Upper lobe of left lung (tissue), 6 donors: ENCODE measurements at regions not wholly inside any gene's neighbourhood (a gene's known extent, or its start where the extent isn't known, plus 50 kb on each side); places are given as distances from the start of the nearest gene placed in this dataset.
"Not testable (repeated sequence)": the region's sequence is repeated elsewhere in the genome, so short reads cannot be mapped to it uniquely, and the experiment has no call there.

Experiments used
- ATAC-seq, 2 donors: fragments of 200-7000 bp; cut with Tn5 transposase; one replicate each; pipeline ENCODE4 v1.9.1; 2022; ENCODE audit warnings: mild to moderate bottlenecking in 2 of 2, moderate library complexity in 2 of 2; ENCODE audit not compliant: low FRiP score in 2 of 2
- DNase-seq, 2 donors: peaks; one replicate each; pipeline ENCODE4 v3.0.0-alpha.2; 2019 to 2020
- H3K27ac ChIP-seq, 4 donors: fragments of 200-600 bp; sonication (generic); one replicate each; pipeline ENCODE4 v1.5.1; 2016 to 2019
- H3K27me3 ChIP-seq, 4 donors: fragments of 200-600 bp; sonication (generic); one replicate each; pipeline ENCODE4 v1.5.1; 2017 to 2019
- H3K36me3 ChIP-seq, 4 donors: fragments of 200-600 bp; sonication (generic); one replicate each; pipeline ENCODE4 v1.5.1; 2016 to 2019
- H3K4me1 ChIP-seq, 4 donors: fragments of 200-600 bp; sonication (generic); one replicate each; pipeline ENCODE4 v1.5.1; 2018 to 2019
- H3K4me3 ChIP-seq, 4 donors: fragments of 200-600 bp; sonication (generic); one replicate each; pipeline ENCODE4 v1.5.1; 2017 to 2019; ENCODE audit warnings: mild to moderate bottlenecking in 2 of 4, moderate library complexity in 1 of 4
- H3K9me3 ChIP-seq, 4 donors: fragments of 200-600 bp; sonication (generic); one replicate each; pipeline ENCODE4 v1.5.1; 2018 to 2019
- CTCF ChIP-seq, 6 experiments: fragments of 450-650 bp in 4 of 6; fragments of 200-600 bp in 2 of 6; sonication (generic) in 2 of 6; IDR thresholded peaks; one replicate each; pipeline ENCODE4 v1.5.1; 2016 to 2019; ENCODE audit warnings: antibody characterized with exemption in 6 of 6
- EP300 ChIP-seq, 4 donors: sonication (generic); formaldehyde crosslinking; IDR thresholded peaks; one replicate each; pipeline ENCODE4 v1.5.1; 2017; ENCODE audit warnings: antibody characterized with exemption in 4 of 4, control low read depth in 2 of 4
- POLR2A ChIP-seq, 4 donors: fragments of 450-650 bp; IDR thresholded peaks; one replicate each; pipeline ENCODE4 v1.5.1; 2016 to 2017; ENCODE audit warnings: antibody characterized with exemption in 4 of 4, mild to moderate bottlenecking in 2 of 4
- POLR2AphosphoS5 ChIP-seq, 2 donors: sonication (generic); formaldehyde crosslinking; IDR thresholded peaks; one replicate each; pipeline ENCODE4 v1.5.1; 2017; ENCODE audit warnings: antibody characterized with exemption in 2 of 2
- WGBS, 2 donors: methylation state at CpG; one replicate each; pipeline ENCODE4 v1.1.5; 2017 to 2018; 5-methylcytosine and 5-hydroxymethylcytosine counted together
- donor health status: DM: no; HTN: no; CAD: no; lungs with moderate emphysema.
- donor health status: DM: no; HTN: yes; CAD: no; lungs with severe emphysema.

GRCh38 chr6:97969065-97969464 lies 686.0 kb upstream of the MMS22L start:
- no peak overlapping the region for H3K4me3 ChIP-seq
- no peaks in the 10 kb centered on the region for H3K4me1 ChIP-seq
- DNase-seq (no peak), ATAC-seq (no peak)
- H3K36me3 ChIP-seq, result no peaks in the 10 kb centered on the region
- no peak for TF ChIP-seq EP300 (IDR thresholded peaks at IDR 0.05)
- no peak for TF ChIP-seq POLR2AphosphoS5 (IDR thresholded peaks at IDR 0.05)
- H3K9me3 ChIP-seq, result no peaks in the 10 kb centered on the region
- H3K27ac ChIP-seq, result no peak overlapping the region
- whole genome bisulfite sequencing, 2 donors, result 69 to 71% methylated on average over 1 of the region's 1 CpG
- H3K27me3 ChIP-seq, result no peaks in the 10 kb centered on the region

- no peaks in the 10 kb centered on the region for H3K9me3 ChIP-seq
- no peak overlapping the region for H3K27ac ChIP-seq
- ATAC-seq (no peak), DNase-seq (no peak)
- TF ChIP-seq POLR2AphosphoS5 (IDR thresholded peaks at IDR 0.05) (no peak), POLR2A (IDR thresholded peaks at IDR 0.05) (no peak), EP300 (IDR thresholded peaks at IDR 0.05) (no peak), CTCF (IDR thresholded peaks at IDR 0.05) (no peak)
- H3K4me1 ChIP-seq, result no peaks in the 10 kb centered on the region
- 40 to 45% methylated on average over 2 of the region's 2 CpGs for WGBS, 2 donors
- no peaks in the 10 kb centered on the region for H3K27me3 ChIP-seq
- no peaks in the 10 kb centered on the region for H3K36me3 ChIP-seq
- H3K4me3 ChIP-seq, result no peak overlapping the region
Measured at GRCh38 chr6:97977084-97977483, 694.1 kb upstream of the MMS22L start.

- peak in 1 of 2 donors; percentile 17 for DNase-seq
- 83 to 90% methylated on average over 15 of the region's 15 CpGs for WGBS, 2 donors
- Histone ChIP-seq H3K4me1 (no peaks in the 10 kb centered on the region), H3K36me3 (no peaks in the 10 kb centered on the region), H3K9me3 (no peaks in the 10 kb centered on the region), H3K27ac (no peak overlapping the region), H3K4me3 (no peak overlapping the region), H3K27me3 (no peaks in the 10 kb centered on the region)
- ATAC-seq, result no peak
- TF ChIP-seq CTCF (IDR thresholded peaks at IDR 0.05) (no peak), EP300 (IDR thresholded peaks at IDR 0.05) (no peak), POLR2A (IDR thresholded peaks at IDR 0.05) (no peak), POLR2AphosphoS5 (IDR thresholded peaks at IDR 0.05) (no peak)
Measured at GRCh38 chr6:97978855-97979271, 695.8 kb upstream of the MMS22L start.

- not testable (repeated sequence) for DNase-seq
- 93 to 98% methylated on average over 15 to 16 of the region's 16 CpGs for WGBS, 2 donors
Measured at GRCh38 chr6:97979285-97979684, 696.3 kb upstream of the MMS22L start.

GRCh38 chr6:97989451-97989850 lies 706.4 kb upstream of the MMS22L start:
- Histone ChIP-seq H3K27ac (no peak overlapping the region), H3K4me3 (no peak overlapping the region), H3K27me3 (no peaks in the 10 kb centered on the region), H3K9me3 (no peaks in the 10 kb centered on the region), H3K4me1 (no peaks in the 10 kb centered on the region), H3K36me3 (no peaks in the 10 kb centered on the region)
- TF ChIP-seq POLR2AphosphoS5 (IDR thresholded peaks at IDR 0.05) (no peak), POLR2A (IDR thresholded peaks at IDR 0.05) (no peak), CTCF (IDR thresholded peaks at IDR 0.05) (no peak), EP300 (IDR thresholded peaks at IDR 0.05) (no peak)
- no peak for DNase-seq
- no peak for ATAC-seq
- 13 to 25% methylated on average over 1 of the region's 1 CpG for WGBS, 2 donors

More at GRCh38 chr6:97979285-97979684, 696.3 kb upstream of the MMS22L start:
- not testable (repeated sequence) for ATAC-seq, H3K4me3 ChIP-seq, H3K36me3 ChIP-seq, H3K27me3 ChIP-seq, H3K4me1 ChIP-seq, H3K27ac ChIP-seq, H3K9me3 ChIP-seq

- TF ChIP-seq POLR2AphosphoS5 (IDR thresholded peaks at IDR 0.05), result no peak
- no peak for TF ChIP-seq POLR2A (IDR thresholded peaks at IDR 0.05)
- TF ChIP-seq CTCF (IDR thresholded peaks at IDR 0.05), result no peak
- no peak for TF ChIP-seq EP300 (IDR thresholded peaks at IDR 0.05)
- Histone ChIP-seq H3K36me3 (no peaks in the 10 kb centered on the region), H3K4me3 (no peak overlapping the region), H3K27ac (no peak overlapping the region), H3K9me3 (no peaks in the 10 kb centered on the region), H3K27me3 (no peaks in the 10 kb centered on the region), H3K4me1 (no peaks in the 10 kb centered on the region)
- DNase-seq, result no peak
- no peak for ATAC-seq
Measured at GRCh38 chr6:97995158-97995557, 712.1 kb upstream of the MMS22L start.
